Mucosa of descending colon (tissue), 3 donors: ENCODE measurements at regions not wholly inside any gene's neighbourhood (a gene's known extent, or its start where the extent isn't known, plus 50 kb on each side); places are given as distances from the start of the nearest gene placed in this dataset.

ENCODE experiments used
- ATAC-seq: fragments of 200-7000 bp; cut with Tn5 transposase; one replicate; pipeline ENCODE4 v1.9.1; 2020; ENCODE audit warnings: mild to moderate bottlenecking, moderate library complexity
- DNase-seq, 3 donors: peaks; one replicate each; pipeline ENCODE4 v3.0.0-alpha.2; 2020
- H3K36me3 ChIP-seq: fragments of 200-600 bp; one replicate; pipeline ENCODE4 v1.8.0; 2021; ENCODE audit warnings: low read depth, mild to moderate bottlenecking
- H3K4me1 ChIP-seq: fragments of 200-600 bp; one replicate; pipeline ENCODE4 v1.8.0; 2021; ENCODE audit warnings: low read depth, mild to moderate bottlenecking
- H3K4me3 ChIP-seq: fragments of 200-600 bp; one replicate; pipeline ENCODE4 v1.8.0; 2021; ENCODE audit warnings: mild to moderate bottlenecking
- H3K9me3 ChIP-seq: fragments of 200-600 bp; one replicate; pipeline ENCODE4 v1.8.0; 2021; ENCODE audit warnings: mild to moderate bottlenecking
- CTCF ChIP-seq: fragments of 200-600 bp; IDR thresholded peaks from one replicate; pipeline ENCODE4 v1.8.0; 2022; ENCODE audit warnings: antibody characterized with exemption, mild to moderate bottlenecking
- intact Hi-C, 2 donors: fragments of 100-400 bp; cut with DNase I in 1 of 2; cut with micrococcal nuclease in 1 of 2; formaldehyde crosslinking; loops; one replicate each; pipeline versions ENCODE4 v1.11.0 to v1.11.1; 2022; cut with DNase I, micrococcal nuclease
- donor health status: DM: no; HTN: no; CAD: no; lungs with moderate emphysema.
- donor health status: DM: no; HTN: no; CAD: no.
- donor health status: DM: no; HTN: yes; CAD: no.

- intact Hi-C loops, result no loop called here
- H3K4me3 ChIP-seq, result no peak overlapping the region
- H3K36me3 ChIP-seq, result no peaks in the 10 kb centered on the region
- no peak for TF ChIP-seq CTCF
- DNase-seq, result no peak
- H3K4me1 ChIP-seq, result no peaks in the 10 kb centered on the region
- no peak for ATAC-seq
- peaks cover 45% of the 10 kb centered on the region for H3K9me3 ChIP-seq
These were observed 511.8 kb upstream of the SLITRK1 start for GRCh38 chr13:84393981-84394625.

- Histone ChIP-seq H3K36me3 (no peaks in the 10 kb centered on the region), H3K9me3 (peaks cover 50% of the 10 kb centered on the region), H3K4me3 (no peak overlapping the region), H3K4me1 (no peaks in the 10 kb centered on the region)
- intact Hi-C loops, result no loop called here
- no peak for DNase-seq
- TF ChIP-seq CTCF, result no peak
- ATAC-seq, result no peak
These were observed 498.6 kb upstream of the SLITRK1 start for GRCh38 chr13:84380866-84381265.

- no peaks in the 10 kb centered on the region for H3K36me3 ChIP-seq
- intact Hi-C loops, result no loop called here
- DNase-seq, result no peak
- no peak for ATAC-seq
- no peak for TF ChIP-seq CTCF
- no peaks in the 10 kb centered on the region for H3K4me1 ChIP-seq
- H3K9me3 ChIP-seq, result peaks cover 48% of the 10 kb centered on the region
- no peak overlapping the region for H3K4me3 ChIP-seq
These were observed 494.8 kb upstream of the SLITRK1 start for GRCh38 chr13:84377106-84377505.

GRCh38 chr13:84366506-84366905, 484.2 kb upstream of the SLITRK1 start:
- Histone ChIP-seq H3K4me3 (no peak overlapping the region), H3K9me3 (peaks cover 32% of the 10 kb centered on the region), H3K4me1 (no peaks in the 10 kb centered on the region), H3K36me3 (no peaks in the 10 kb centered on the region)
- intact Hi-C loops, result no loop called here
- no peak for TF ChIP-seq CTCF
- no peak for DNase-seq
- no peak for ATAC-seq

GRCh38 chr13:84362777-84363176, 480.5 kb upstream of the SLITRK1 start:
- DNase-seq (no peak), ATAC-seq (no peak)
- Histone ChIP-seq H3K4me1 (no peaks in the 10 kb centered on the region), H3K36me3 (no peaks in the 10 kb centered on the region), H3K9me3 (peaks cover 14% of the 10 kb centered on the region), H3K4me3 (no peak overlapping the region)
- TF ChIP-seq CTCF, result no peak
- intact Hi-C loops, result no loop called here

GRCh38 chr13:84360822-84361221, 478.5 kb upstream of the SLITRK1 start:
- intact Hi-C loops, result no loop called here
- Histone ChIP-seq H3K4me3 (no peak overlapping the region), H3K36me3 (no peaks in the 10 kb centered on the region), H3K9me3 (peaks cover 7% of the 10 kb centered on the region), H3K4me1 (no peaks in the 10 kb centered on the region)
- no peak for DNase-seq
- ATAC-seq, result no peak
- no peak for TF ChIP-seq CTCF
